ENCODE measurements at regions not wholly inside any gene's neighbourhood (a gene's known extent, or its start where the extent isn't known, plus 50 kb on each side); places are given as distances from the start of the nearest gene placed in this dataset.
"Not testable (repeated sequence)": the region's sequence is repeated elsewhere in the genome, so short reads cannot be mapped to it uniquely, and the experiment has no call there.

GRCh38 chr12:97984436-97984835, 521.8 kb downstream of the RMST start:
- DNase-seq (ENCODE audit: low spot score) = no peak
- H3K4me1 ChIP-seq = no peaks in the 10 kb centered on the region
- H4K20me1 ChIP-seq (ENCODE audit: low read depth) = no peaks in the 10 kb centered on the region
- no peak overlapping the region for H3K4me3 ChIP-seq
- no peak overlapping the region for H3K27ac ChIP-seq
- no peaks in the 10 kb centered on the region for H3F3A ChIP-seq (ENCODE audit: low read depth)
- peaks cover 9% of the 10 kb centered on the region for H3K9me3 ChIP-seq (ENCODE audit: low read depth)
- Mint-ChIP-seq H3K27me3 (ENCODE audit: insufficient read depth, low read depth) (no peaks in the 10 kb centered on the region), H3K9me3 (peaks cover 15% of the 10 kb centered on the region), H3K27ac (no peak overlapping the region), H3K36me3 (no peaks in the 10 kb centered on the region), H3K4me3 (no peak overlapping the region), H3K4me1 (peaks cover 3% of the 10 kb centered on the region)
- no peak overlapping the region for H2AFZ ChIP-seq (replicated peaks)
- no peak overlapping the region for H3K4me2 ChIP-seq
- H3K79me2 ChIP-seq (ENCODE audit: low read depth) = no peaks in the 10 kb centered on the region
- TF ChIP-seq EZH2phosphoT487 (IDR thresholded peaks at IDR 0.05) (no peak), CTCF (IDR thresholded peaks at IDR 0.05) (no peak), EZH2 (IDR thresholded peaks at IDR 0.05) (no peak)
- no peaks in the 10 kb centered on the region for H3K27me3 ChIP-seq
- H3K36me3 ChIP-seq = peaks cover 4% of the 10 kb centered on the region
- no peak overlapping the region for H3K9ac ChIP-seq

- H3K79me2 ChIP-seq (ENCODE audit: low read depth) = no peaks in the 10 kb centered on the region
Observed at GRCh38 chr12:97984974-97985580, 522.5 kb downstream of the RMST start.

GRCh38 chr12:97985834-97986233, 523.2 kb downstream of the RMST start:
- Histone ChIP-seq H2AFZ (replicated peaks) (no peak overlapping the region), H3K4me2 (no peak overlapping the region), H3K27ac (no peak overlapping the region), H3K4me1 (no peaks in the 10 kb centered on the region), H3K36me3 (peaks cover 4% of the 10 kb centered on the region), H3K4me3 (no peak overlapping the region), H3K9me3 (ENCODE audit: low read depth) (peaks cover 9% of the 10 kb centered on the region), H3F3A (ENCODE audit: low read depth) (no peaks in the 10 kb centered on the region), H3K27me3 (no peaks in the 10 kb centered on the region), H3K79me2 (ENCODE audit: low read depth) (no peaks in the 10 kb centered on the region), H4K20me1 (ENCODE audit: low read depth) (no peaks in the 10 kb centered on the region), H3K9ac (no peak overlapping the region)
- TF ChIP-seq EZH2phosphoT487 (IDR thresholded peaks at IDR 0.05) (no peak), EZH2 (IDR thresholded peaks at IDR 0.05) (no peak), CTCF (IDR thresholded peaks at IDR 0.05) (no peak)
- Mint-ChIP-seq H3K27ac (no peak overlapping the region), H3K36me3 (no peaks in the 10 kb centered on the region), H3K27me3 (ENCODE audit: insufficient read depth, low read depth) (no peaks in the 10 kb centered on the region), H3K4me3 (no peak overlapping the region), H3K4me1 (no peaks in the 10 kb centered on the region), H3K9me3 (peaks cover 15% of the 10 kb centered on the region)
- no peak for DNase-seq (ENCODE audit: low spot score)

More at GRCh38 chr12:97984974-97985580, 522.5 kb downstream of the RMST start:
- Histone ChIP-seq H3K36me3 (peaks cover 4% of the 10 kb centered on the region), H3F3A (ENCODE audit: low read depth) (no peaks in the 10 kb centered on the region), H3K27me3 (no peaks in the 10 kb centered on the region), H2AFZ (replicated peaks) (no peak overlapping the region), H3K4me1 (no peaks in the 10 kb centered on the region), H3K9ac (no peak overlapping the region), H3K4me3 (no peak overlapping the region), H4K20me1 (ENCODE audit: low read depth) (no peaks in the 10 kb centered on the region), H3K9me3 (ENCODE audit: low read depth) (peaks cover 9% of the 10 kb centered on the region), H3K27ac (no peak overlapping the region), H3K4me2 (no peak overlapping the region)
- DNase-seq (ENCODE audit: low spot score) = no peak
- Mint-ChIP-seq H3K4me1 (no peaks in the 10 kb centered on the region), H3K27me3 (ENCODE audit: insufficient read depth, low read depth) (no peaks in the 10 kb centered on the region), H3K9me3 (peaks cover 15% of the 10 kb centered on the region), H3K27ac (no peak overlapping the region), H3K36me3 (no peaks in the 10 kb centered on the region), H3K4me3 (no peak overlapping the region)
- no peak for TF ChIP-seq CTCF (IDR thresholded peaks at IDR 0.05)
- no peak for TF ChIP-seq EZH2 (IDR thresholded peaks at IDR 0.05)
- no peak for TF ChIP-seq EZH2phosphoT487 (IDR thresholded peaks at IDR 0.05)

- not testable (repeated sequence) for H3K27ac ChIP-seq; H3K4me2 ChIP-seq; DNase-seq (ENCODE audit: low spot score); H3K27me3 ChIP-seq; H3K27ac Mint-ChIP-seq; H3K36me3 Mint-ChIP-seq; H4K20me1 ChIP-seq (ENCODE audit: low read depth); H3K9me3 ChIP-seq (ENCODE audit: low read depth); H3K27me3 Mint-ChIP-seq (ENCODE audit: insufficient read depth, low read depth); H3F3A ChIP-seq (ENCODE audit: low read depth); H3K4me1 ChIP-seq; H3K4me3 Mint-ChIP-seq; H3K4me3 ChIP-seq; H3K4me1 Mint-ChIP-seq; H3K9ac ChIP-seq; H3K79me2 ChIP-seq (ENCODE audit: low read depth); H3K36me3 ChIP-seq; H2AFZ ChIP-seq (replicated peaks)
- H3K9me3 Mint-ChIP-seq = peaks cover 12% of the 10 kb centered on the region
Observed at GRCh38 chr12:97988588-97988987, 526.0 kb downstream of the RMST start.
